Fibroblast of mammary gland (primary cell): ENCODE measurements at regions not wholly inside any gene's neighbourhood (a gene's known extent, or its start where the extent isn't known, plus 50 kb on each side); places are given as distances from the start of the nearest gene placed in this dataset.

ENCODE experiments used
- DNase-seq: peaks from one replicate; pipeline ENCODE4 v3.0.0-alpha.2; 2010; ENCODE audit warnings: low read depth
- H3K4me3 ChIP-seq: 2 replicates; pipeline ENCODE4 v1.5.1; 2011; ENCODE audit warnings: low read depth, mild to moderate bottlenecking, low read length, moderate library complexity; ENCODE audit not compliant: control insufficient read depth
- CTCF ChIP-seq: conservative IDR thresholded peaks from 2 replicates; pipeline ENCODE4 v1.5.1; 2011; ENCODE audit warnings: low read depth, low read length, inconsistent platforms; ENCODE audit not compliant: control insufficient read depth, insufficient read depth

DNA sequence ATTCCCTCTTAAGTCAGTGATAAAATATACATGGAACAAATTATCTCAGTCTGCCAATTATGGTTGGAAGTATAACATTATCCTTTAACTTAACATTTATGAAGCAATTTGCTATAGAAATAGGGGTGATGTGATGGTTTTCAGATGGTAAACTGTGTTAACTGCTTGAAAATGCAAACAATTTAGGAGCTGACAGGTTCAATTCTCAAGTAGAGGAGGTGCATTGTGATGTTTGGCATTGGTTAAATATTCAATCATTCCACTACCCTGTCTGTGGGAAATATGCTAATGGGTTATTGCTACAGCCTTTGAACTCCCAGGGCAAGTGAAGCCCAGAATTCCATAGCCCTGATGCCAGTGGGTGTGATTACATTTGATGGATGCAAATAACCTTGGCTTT, 243.4 kb upstream of the GK2 start:
- no peak overlapping the region for H3K4me3 ChIP-seq
- TF ChIP-seq CTCF, result no peak
- DNase-seq, result no peak

DNA sequence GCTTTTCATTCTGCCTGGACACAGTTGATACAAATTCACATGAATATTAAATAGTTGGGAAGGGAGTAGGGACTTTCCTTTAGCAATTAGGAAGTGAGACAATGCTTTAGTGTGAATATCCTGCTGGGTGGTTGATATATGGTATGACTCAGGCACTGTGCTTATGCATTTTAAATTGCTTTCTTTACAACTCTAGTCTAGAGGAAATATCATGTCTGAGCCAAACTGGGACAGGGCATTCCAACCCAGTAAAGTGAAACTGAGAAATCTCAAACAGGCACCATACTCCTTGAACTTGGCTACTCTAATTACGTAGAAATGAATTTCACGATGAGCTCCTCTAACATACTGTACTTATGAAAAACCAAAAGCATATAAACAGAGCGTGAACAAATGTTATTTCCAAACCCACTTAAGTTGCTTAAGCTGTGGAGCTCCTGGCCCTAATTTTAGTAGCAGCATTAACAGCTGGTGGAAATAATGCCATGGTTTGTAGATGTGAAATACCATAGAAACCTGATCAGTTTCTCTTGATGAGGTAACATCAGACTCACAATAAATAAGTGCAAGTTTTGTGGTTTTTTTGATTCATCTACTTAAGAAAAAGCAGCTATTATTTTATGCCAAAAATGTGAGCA, 242.9 kb upstream of the GK2 start:
- peak; percentile 33 for DNase-seq
- H3K4me3 ChIP-seq, result no peak overlapping the region
- no peak for TF ChIP-seq CTCF

- no peak for DNase-seq
- no peak overlapping the region for H3K4me3 ChIP-seq
- TF ChIP-seq CTCF, result no peak
Observed at GRCh38 chr4:79650217-79650616, 242.2 kb upstream of the GK2 start.

GRCh38 chr4:79645942-79646341, 237.9 kb upstream of the GK2 start:
- no peak overlapping the region for H3K4me3 ChIP-seq
- no peak for DNase-seq
- no peak for TF ChIP-seq CTCF

- no peak for DNase-seq
- no peak overlapping the region for H3K4me3 ChIP-seq
- TF ChIP-seq CTCF, result no peak
Observed at GRCh38 chr4:79638735-79639134, 230.7 kb upstream of the GK2 start.

DNA sequence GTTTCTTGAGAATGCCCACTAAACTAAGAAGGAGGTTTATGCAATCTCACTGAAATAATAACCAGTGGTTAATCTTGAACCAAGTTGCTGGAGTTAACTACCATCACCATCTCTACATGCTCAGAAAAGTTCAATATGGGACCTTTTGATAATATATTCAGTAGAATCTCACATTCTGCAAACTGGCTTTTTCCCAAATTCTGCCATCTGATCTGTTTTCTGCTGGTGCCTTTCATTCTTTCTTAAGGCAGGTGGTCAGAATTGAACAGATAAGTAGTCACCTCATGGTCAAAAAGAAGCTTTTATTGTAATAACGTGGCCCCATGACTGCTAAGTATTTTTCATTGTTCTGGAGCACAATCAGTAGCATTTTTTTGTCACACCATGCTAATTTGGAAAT, 229.0 kb upstream of the GK2 start:
- no peak for DNase-seq
- H3K4me3 ChIP-seq, result no peak overlapping the region
- no peak for TF ChIP-seq CTCF

- TF ChIP-seq CTCF, result no peak
- no peak overlapping the region for H3K4me3 ChIP-seq
- DNase-seq, result no peak
Observed at GRCh38 chr4:79634111-79634510, 226.1 kb upstream of the GK2 start.
